ENCODE measurements at regions not wholly inside any gene's neighbourhood (a gene's known extent, or its start where the extent isn't known, plus 50 kb on each side); places are given as distances from the start of the nearest gene placed in this dataset.
A peak's percentile ranks its signal among the peaks of the same experiment; 100 is the strongest.
"Not testable (repeated sequence)": the region's sequence is repeated elsewhere in the genome, so short reads cannot be mapped to it uniquely, and the experiment has no call there.

DNA sequence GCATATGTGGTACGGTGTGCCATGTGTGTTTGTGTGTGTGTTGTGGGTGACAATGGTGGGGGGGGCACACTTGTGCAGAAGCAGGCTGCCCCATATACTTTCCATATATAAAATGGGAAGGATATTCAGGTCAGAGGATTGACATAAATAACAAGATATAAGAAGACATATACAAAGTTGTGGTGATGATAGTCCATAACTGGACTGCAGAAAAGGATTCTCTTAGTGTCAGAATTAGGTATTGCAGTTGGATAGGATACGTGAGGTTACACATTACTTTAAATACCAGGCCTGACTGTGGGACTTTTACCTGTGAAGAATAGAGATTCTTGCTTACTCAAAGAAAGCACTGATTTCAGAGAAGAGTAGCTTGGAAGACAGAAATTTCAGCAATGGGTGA lies 1260.3 kb downstream of the EPHA7 start:
- no peak for DNase-seq (ENCODE audit: low spot score)

GRCh38 chr6:92150553-92150952 lies 1268.8 kb downstream of the EPHA7 start:
- no peak for DNase-seq (ENCODE audit: low spot score)

- DNase-seq (ENCODE audit: low spot score), result no peak
Observed at GRCh38 chr6:92147246-92147645, 1272.1 kb downstream of the EPHA7 start.

DNA sequence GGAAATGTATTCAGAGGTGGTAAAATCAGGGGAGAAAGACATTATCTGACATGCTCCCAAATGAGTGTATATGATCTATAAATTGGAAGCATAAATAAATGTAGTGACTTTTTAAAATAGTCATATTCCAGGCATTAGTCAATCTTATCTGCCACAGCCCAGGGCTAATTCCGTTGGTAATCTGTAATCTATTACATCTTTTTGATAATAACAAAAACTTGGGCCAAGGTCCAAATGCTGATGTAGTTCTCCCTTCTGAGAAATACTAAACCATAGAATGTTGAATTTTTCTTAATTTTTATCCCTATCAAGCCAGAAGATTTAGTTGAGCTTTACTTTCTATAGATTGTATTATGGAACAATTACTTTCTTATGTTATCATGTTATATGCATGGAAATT lies 1279.8 kb downstream of the EPHA7 start:
- no peak for DNase-seq (ENCODE audit: low spot score)

DNA sequence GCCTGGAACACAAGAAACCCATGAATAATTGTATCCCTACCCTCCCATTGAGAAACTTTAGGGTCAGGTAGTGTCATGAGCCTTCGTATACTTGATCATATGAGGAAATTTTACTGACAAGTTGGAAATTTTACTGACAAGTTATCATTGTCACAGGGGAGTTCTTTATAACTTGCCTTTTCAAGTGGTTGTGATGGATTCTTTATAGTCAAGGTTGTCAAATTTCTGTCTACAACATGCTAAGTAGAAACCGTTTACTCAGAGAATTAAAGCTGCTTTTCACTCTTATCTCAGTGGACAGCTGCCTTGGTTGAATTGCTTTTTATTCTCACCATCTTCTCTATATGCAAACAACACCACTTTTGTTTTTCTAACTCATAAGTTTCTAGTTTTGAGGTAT lies 1286.4 kb downstream of the EPHA7 start:
- no peak for DNase-seq (ENCODE audit: low spot score)

DNA sequence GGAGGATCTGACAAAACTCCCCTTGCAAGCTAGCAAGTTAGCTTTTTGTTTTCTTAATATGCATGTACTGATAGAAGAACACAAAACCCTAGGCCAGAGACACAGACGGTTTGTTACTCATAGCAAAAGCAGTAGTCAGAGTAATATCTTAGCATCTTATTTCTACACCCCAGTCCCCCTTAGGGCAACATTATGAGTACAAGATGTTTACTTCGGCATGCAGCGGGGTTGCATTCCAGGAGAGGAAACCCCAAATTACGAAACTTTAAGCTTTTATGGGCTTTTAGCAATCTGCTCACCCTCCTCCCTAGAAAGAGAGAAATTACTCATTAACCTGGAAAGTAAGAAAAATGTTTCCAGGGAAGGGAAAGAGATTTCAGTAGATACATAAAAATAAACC lies 1286.9 kb downstream of the EPHA7 start:
- DNase-seq (ENCODE audit: low spot score), result no peak

DNA sequence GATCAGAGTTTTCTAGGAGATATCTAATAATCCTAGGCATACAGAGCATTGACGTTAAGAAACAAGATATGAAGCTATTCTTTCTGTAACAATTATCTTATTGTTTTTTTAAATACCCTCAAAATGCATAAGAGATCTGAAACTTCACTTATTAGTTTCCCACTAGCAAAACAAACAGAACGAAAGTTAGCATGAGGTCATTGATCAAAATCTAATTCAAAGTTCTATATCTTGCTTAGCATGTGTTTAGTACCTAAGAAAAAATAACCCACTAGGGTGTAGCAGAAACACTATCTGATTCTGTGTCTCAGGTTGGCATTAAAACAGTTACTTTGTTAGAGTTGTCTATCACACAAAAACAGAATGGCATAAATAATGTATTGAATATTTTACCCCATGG lies 1288.4 kb downstream of the EPHA7 start:
- DNase-seq (ENCODE audit: low spot score), result no peak

- DNase-seq (ENCODE audit: low spot score), result no peak
Observed at GRCh38 chr6:92126983-92127382, 1292.4 kb downstream of the EPHA7 start.

DNA sequence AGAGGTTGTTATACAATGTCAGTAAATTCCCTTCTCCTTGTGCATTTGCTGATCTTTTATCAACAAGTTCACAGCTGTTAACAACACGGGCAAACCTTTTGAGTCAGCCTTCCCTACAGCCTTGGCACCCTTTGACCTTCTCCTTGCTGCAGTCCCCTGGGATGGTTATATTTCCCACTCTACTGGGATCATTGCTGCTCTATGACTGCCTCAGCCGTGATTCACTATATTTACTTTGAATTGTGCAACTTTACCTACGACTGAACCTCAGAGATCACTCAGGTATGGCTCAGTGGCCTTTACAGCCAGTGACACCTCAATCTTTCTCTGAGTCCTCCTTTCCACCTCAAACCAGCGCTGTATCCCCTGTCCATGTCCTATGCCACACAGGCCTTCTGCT lies 1293.3 kb downstream of the EPHA7 start:
- no peak for DNase-seq (ENCODE audit: low spot score)

- DNase-seq (ENCODE audit: low spot score), result no peak
Observed at GRCh38 chr6:92125681-92126080, 1293.7 kb downstream of the EPHA7 start.

GRCh38 chr6:92124200-92124651 lies 1295.1 kb downstream of the EPHA7 start:
- DNase-seq (ENCODE audit: low spot score), result no peak

DNA sequence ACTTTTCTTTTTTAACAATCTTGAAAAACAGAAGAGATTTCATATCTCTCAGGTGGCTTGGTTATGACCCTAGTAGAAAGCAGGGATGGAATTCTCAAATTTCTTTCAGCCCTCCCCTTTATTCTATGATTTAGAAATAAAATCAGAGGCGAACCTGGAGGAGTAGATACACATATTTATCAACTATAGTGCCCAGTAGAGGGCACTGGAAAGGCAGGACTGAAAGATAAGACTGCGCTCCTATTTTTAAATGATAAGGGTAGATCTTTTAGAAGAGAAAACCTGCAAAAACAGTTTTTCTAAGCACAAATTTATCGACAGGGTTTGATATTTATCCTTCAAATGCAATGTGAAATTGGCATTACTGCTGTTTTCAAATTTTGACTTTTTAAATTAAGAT lies 1296.6 kb downstream of the EPHA7 start:
- DNase-seq (ENCODE audit: low spot score), result no peak

GRCh38 chr6:92121228-92121627 lies 1298.1 kb downstream of the EPHA7 start:
- DNase-seq (ENCODE audit: low spot score), result no peak

- DNase-seq (ENCODE audit: low spot score), result no peak
Observed at GRCh38 chr6:92117800-92118199, 1301.6 kb downstream of the EPHA7 start.

DNA sequence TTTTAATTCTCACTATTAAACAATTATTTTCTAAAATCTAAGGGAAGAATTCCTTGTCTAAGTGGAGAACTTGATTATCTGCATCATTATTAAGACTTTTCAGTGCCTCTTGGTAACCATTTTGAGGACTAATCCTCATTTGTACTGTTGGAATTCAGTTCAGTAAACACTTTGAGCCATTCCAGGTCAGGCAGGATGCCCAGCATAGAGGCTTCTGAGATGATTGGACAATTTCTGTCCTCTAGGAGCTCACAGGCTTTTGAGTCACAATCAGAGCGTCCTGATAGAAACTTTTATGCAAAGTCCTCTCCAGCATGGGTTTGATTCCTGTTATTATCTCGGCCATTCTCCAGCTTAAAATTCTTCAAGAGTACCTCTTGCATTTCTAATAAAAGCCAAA lies 1304.6 kb downstream of the EPHA7 start:
- DNase-seq (ENCODE audit: low spot score), result peak; percentile 22

- no peak for DNase-seq (ENCODE audit: low spot score)
Observed at GRCh38 chr6:92114091-92114675, 1305.2 kb downstream of the EPHA7 start.

GRCh38 chr6:92111386-92111785 lies 1308.0 kb downstream of the EPHA7 start:
- no peak for DNase-seq (ENCODE audit: low spot score)

DNA sequence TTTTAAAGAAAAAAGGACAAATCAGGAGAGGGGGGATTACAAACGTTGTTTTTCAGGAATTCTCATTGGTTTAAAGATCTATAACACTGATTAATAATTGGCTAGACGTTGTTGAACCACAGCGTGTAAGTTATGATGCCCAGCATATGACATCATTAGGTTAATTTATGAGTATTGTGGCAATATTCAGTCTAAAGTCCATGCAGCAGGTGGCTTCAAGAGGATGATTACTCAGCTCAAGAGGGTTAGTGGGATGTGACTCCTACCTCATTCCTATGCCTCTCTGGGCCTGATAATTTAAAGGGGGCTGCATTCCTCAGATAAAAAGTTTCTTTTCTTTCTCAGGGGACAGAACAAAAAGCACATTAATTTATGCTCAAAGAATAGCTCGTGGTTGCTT lies 1309.0 kb downstream of the EPHA7 start:
- no peak for DNase-seq (ENCODE audit: low spot score)

- no peak for DNase-seq (ENCODE audit: low spot score)
Observed at GRCh38 chr6:92109956-92110355, 1309.4 kb downstream of the EPHA7 start.

GRCh38 chr6:92109256-92109655 lies 1310.1 kb downstream of the EPHA7 start:
- no peak for DNase-seq (ENCODE audit: low spot score)

- no peak for DNase-seq (ENCODE audit: low spot score)
Observed at GRCh38 chr6:92086750-92087149, 1332.6 kb downstream of the EPHA7 start.

DNA sequence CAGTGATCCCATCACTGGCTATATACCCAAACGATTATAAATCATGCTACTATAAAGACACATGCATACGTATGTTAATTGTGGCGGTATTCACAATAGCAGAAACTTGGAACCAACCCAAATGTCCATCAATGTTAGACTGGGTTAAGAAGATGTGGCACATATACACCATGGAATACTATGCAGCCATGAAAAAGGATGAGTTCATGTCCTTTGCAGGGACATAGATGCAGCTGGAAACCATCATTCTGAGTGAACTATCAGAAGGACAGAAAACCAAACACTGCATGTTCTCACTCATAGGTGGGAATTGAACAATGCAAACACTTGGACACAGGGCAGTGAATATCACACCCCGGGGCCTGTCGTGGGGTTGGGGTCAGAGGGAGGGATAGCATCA lies 1335.4 kb downstream of the EPHA7 start:
- not testable (repeated sequence) for DNase-seq (ENCODE audit: low spot score)

DNA sequence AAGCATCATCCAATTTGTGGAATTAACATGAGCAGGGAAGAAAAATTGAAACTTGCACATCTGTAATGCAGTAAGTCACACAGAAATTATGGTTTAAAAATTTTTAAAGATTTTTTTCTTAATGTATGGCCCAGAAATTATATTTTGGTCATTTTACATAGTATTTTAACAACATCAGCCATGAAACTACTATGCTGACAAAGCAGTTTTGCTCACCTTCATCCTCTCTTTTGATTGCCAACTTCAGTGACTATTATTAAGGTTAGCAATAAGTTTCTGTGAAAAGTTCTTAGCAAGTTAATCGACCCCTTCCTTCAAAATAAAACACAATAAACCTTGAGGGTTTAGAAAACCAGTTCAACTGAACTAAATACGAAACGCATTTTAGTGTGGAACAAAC lies 1347.0 kb downstream of the EPHA7 start:
- DNase-seq (ENCODE audit: low spot score), result no peak

DNA sequence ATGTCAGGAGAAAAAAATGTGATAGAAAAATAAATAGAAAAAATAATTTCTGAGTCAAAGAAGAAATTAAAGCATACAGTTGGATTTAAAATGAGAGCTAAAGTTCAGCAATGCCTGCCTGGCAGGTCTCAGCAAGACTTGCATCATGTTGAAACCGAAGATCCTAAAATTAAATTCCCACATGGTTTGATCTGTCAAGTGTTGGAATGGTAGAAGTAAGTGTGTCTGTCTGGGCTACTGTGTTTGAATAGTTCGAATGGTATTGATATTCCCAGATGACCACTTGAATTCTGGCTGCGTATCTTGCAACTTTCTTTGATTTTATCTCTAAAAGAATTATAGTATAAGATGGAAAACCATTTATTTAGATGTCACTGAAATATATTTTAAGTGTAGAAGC lies 1349.6 kb downstream of the EPHA7 start:
- DNase-seq (ENCODE audit: low spot score), result no peak

DNA sequence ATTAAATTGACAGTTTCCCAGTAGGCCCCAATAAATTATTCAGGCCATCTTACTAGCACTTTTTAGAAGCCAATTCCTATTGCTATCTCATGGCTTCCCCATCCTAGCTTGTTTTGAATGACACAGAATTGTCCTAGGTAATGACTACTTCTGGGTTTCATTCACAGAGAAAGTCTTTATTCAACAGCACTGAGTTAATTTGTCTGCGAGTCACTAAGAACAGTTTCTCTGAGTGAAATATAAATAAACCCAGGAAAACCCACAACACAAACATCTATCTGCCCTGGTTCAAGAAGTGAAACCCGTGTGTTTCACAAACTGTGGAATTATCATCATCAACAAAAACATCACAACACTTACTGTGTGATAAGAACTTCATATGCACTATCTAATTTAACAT lies 1366.8 kb downstream of the EPHA7 start:
- DNase-seq (ENCODE audit: low spot score), result no peak
